Mesenchymal stem cell (in vitro differentiated cells and primary cell): ENCODE measurements at regions not wholly inside any gene's neighbourhood (a gene's known extent, or its start where the extent isn't known, plus 50 kb on each side); places are given as distances from the start of the nearest gene placed in this dataset.

Experiments
- DNase-seq: peaks from one replicate; pipeline ENCODE4 v3.0.0-alpha.2; 2013
- H2AFZ ChIP-seq: one replicate; pipeline ENCODE4 v1.6.1; 2013; ENCODE audit warnings: low read depth, mild to moderate bottlenecking, control low read depth, inconsistent platforms, low read length, moderate library complexity
- H2AK5ac ChIP-seq: 2 replicates; pipeline ENCODE4 v1.6.1; 2013; ENCODE audit warnings: low read length, moderate library complexity, mild to moderate bottlenecking, inconsistent platforms; ENCODE audit not compliant: severe bottlenecking
- H2BK120ac ChIP-seq: one replicate; pipeline ENCODE4 v1.6.1; 2013; ENCODE audit warnings: low read depth, mild to moderate bottlenecking, inconsistent platforms, low read length, moderate library complexity
- H2BK12ac ChIP-seq, 2 experiments: one replicate each; pipeline ENCODE4 v1.6.1; 2013; ENCODE audit warnings: inconsistent platforms in 2 of 2, low read length in 2 of 2, mild to moderate bottlenecking in 2 of 2, moderate library complexity in 2 of 2, control low read depth in 1 of 2
- H2BK15ac ChIP-seq: one replicate; pipeline ENCODE4 v1.6.1; 2013; ENCODE audit warnings: mild to moderate bottlenecking, low read depth, inconsistent platforms; ENCODE audit not compliant: poor library complexity, severe bottlenecking
- H2BK5ac ChIP-seq: 2 replicates; pipeline ENCODE4 v1.6.1; 2013; ENCODE audit warnings: low read depth, mild to moderate bottlenecking, low read length, control low read depth, inconsistent platforms; ENCODE audit not compliant: poor library complexity, severe bottlenecking
- H3K14ac ChIP-seq, 2 experiments: one replicate each; pipeline ENCODE4 v1.6.1; 2013; ENCODE audit warnings: inconsistent platforms in 2 of 2, low read length in 2 of 2, control low read depth in 1 of 2, mild to moderate bottlenecking in 1 of 2, moderate library complexity in 1 of 2
- H3K18ac ChIP-seq, 2 experiments: one replicate each; pipeline ENCODE4 v1.6.1; 2013; ENCODE audit warnings: inconsistent platforms in 2 of 2, low read length in 2 of 2, control low read depth in 1 of 2, low read depth in 1 of 2, mild to moderate bottlenecking in 1 of 2
- H3K23ac ChIP-seq, 2 experiments: one replicate each; pipeline ENCODE4 v1.6.1; 2013; ENCODE audit warnings: inconsistent platforms in 2 of 2, low read length in 2 of 2, mild to moderate bottlenecking in 2 of 2, moderate library complexity in 2 of 2, control low read depth in 1 of 2
- H3K27ac ChIP-seq: 2 replicates; pipeline ENCODE4 v1.5.1; 2013; ENCODE audit warnings: mild to moderate bottlenecking, moderate library complexity, low read length, control low read depth, inconsistent platforms; ENCODE audit not compliant: poor library complexity, severe bottlenecking
- H3K27me3 ChIP-seq, 2 experiments: 2 replicates each; pipeline versions ENCODE4 v1.6.1 to v1.7.0; 2013; ENCODE audit warnings: low read length in 2 of 2, mild to moderate bottlenecking in 2 of 2, moderate library complexity in 2 of 2, control low read depth in 1 of 2, inconsistent platforms in 1 of 2; ENCODE audit not compliant: control insufficient read depth in 1 of 2, insufficient read depth in 1 of 2
- H3K36me3 ChIP-seq, 2 experiments: 2 replicates each; pipeline versions ENCODE4 v1.6.1 to v1.7.0; 2013; ENCODE audit warnings: low read length in 2 of 2, control low read depth in 1 of 2, inconsistent platforms in 1 of 2, low read depth in 1 of 2, mild to moderate bottlenecking in 1 of 2; ENCODE audit not compliant: insufficient read depth in 2 of 2, control insufficient read depth in 1 of 2
- H3K4ac ChIP-seq, 2 experiments: one replicate each; pipeline ENCODE4 v1.6.1; 2013; ENCODE audit warnings: inconsistent platforms in 2 of 2, low read length in 2 of 2, mild to moderate bottlenecking in 2 of 2, moderate library complexity in 2 of 2, control low read depth in 1 of 2, low read depth in 1 of 2
- H3K4me1 ChIP-seq: 2 replicates; pipeline ENCODE4 v1.6.1; 2013; ENCODE audit warnings: low read depth, low read length, control low read depth; ENCODE audit not compliant: control insufficient read depth, insufficient read depth
- H3K4me2 ChIP-seq: 2 replicates; pipeline ENCODE4 v1.6.1; 2013; ENCODE audit warnings: low read length, mild to moderate bottlenecking, inconsistent platforms; ENCODE audit not compliant: poor library complexity, severe bottlenecking
- H3K4me3 ChIP-seq, 2 experiments: 2 replicates each; pipeline versions ENCODE4 v1.5.1 to v1.7.0; 2013; ENCODE audit warnings: low read length in 2 of 2, mild to moderate bottlenecking in 2 of 2, control low read depth in 1 of 2, low read depth in 1 of 2; ENCODE audit not compliant: insufficient read depth in 1 of 2
- H3K79me1 ChIP-seq: replicated peaks from 2 replicates; pipeline ENCODE4 v1.6.1; 2013; ENCODE audit warnings: mild to moderate bottlenecking, control low read depth, low read length, inconsistent platforms; ENCODE audit not compliant: poor library complexity, severe bottlenecking
- H3K9ac ChIP-seq: 2 replicates; pipeline ENCODE4 v1.7.0; 2013; ENCODE audit warnings: mild to moderate bottlenecking, low read length, moderate library complexity
- H3K9me3 ChIP-seq: 2 replicates; pipeline ENCODE4 v1.7.0; 2013; ENCODE audit warnings: mild to moderate bottlenecking, low read length; ENCODE audit not compliant: control insufficient read depth
- H4K8ac ChIP-seq: one replicate; pipeline ENCODE4 v1.6.1; 2013; ENCODE audit warnings: inconsistent platforms, mild to moderate bottlenecking, low read length, moderate library complexity
- H4K91ac ChIP-seq: one replicate; pipeline ENCODE4 v1.6.1; 2013; ENCODE audit warnings: mild to moderate bottlenecking, low read length, inconsistent platforms
- WGBS: methylation state at CpG from one replicate; pipeline ENCODE4 v1.1.7; 2013; ENCODE audit warnings: mixed read lengths; 5-methylcytosine and 5-hydroxymethylcytosine counted together

- no peak overlapping the region for H3K27ac ChIP-seq
- H3K4me1 ChIP-seq, result no peaks in the 10 kb centered on the region
- WGBS, result 88% methylated on average over 2 of the region's 2 CpGs
- no peak overlapping the region for H4K91ac ChIP-seq
- peaks cover 20% of the 10 kb centered on the region for H3K9me3 ChIP-seq
- no peaks in the 10 kb centered on the region for H3K27me3 ChIP-seq
- H2BK12ac ChIP-seq, result no peak overlapping the region
- H3K4me3 ChIP-seq, result no peak overlapping the region
- H3K23ac ChIP-seq, result no peak overlapping the region
- H4K8ac ChIP-seq, result no peak overlapping the region
- no peaks in the 10 kb centered on the region for H3K79me1 ChIP-seq
- no peak overlapping the region for H3K14ac ChIP-seq
- no peak overlapping the region for H3K18ac ChIP-seq
- H3K4me2 ChIP-seq, result no peak overlapping the region
- no peak overlapping the region for H3K9ac ChIP-seq
- no peak overlapping the region for H3K4ac ChIP-seq
- H2AK5ac ChIP-seq, result no peak overlapping the region
- H3K36me3 ChIP-seq, result no peaks in the 10 kb centered on the region
- no peak overlapping the region for H2AFZ ChIP-seq
- no peak for DNase-seq
- H2BK5ac ChIP-seq, result no peak overlapping the region
- no peak overlapping the region for H2BK120ac ChIP-seq
- H2BK15ac ChIP-seq, result no peak overlapping the region
These were observed 813.3 kb upstream of the CELF2 start for GRCh38 chr10:10204415-10204814.

- no peak overlapping the region for H2BK120ac ChIP-seq
- H3K4me1 ChIP-seq, result no peaks in the 10 kb centered on the region
- no peaks in the 10 kb centered on the region for H3K27me3 ChIP-seq
- H3K4me2 ChIP-seq, result no peak overlapping the region
- H2BK15ac ChIP-seq, result no peak overlapping the region
- H3K18ac ChIP-seq, result no peak overlapping the region
- no peaks in the 10 kb centered on the region for H3K79me1 ChIP-seq
- H2AFZ ChIP-seq, result no peak overlapping the region
- DNase-seq, result no peak
- H2BK5ac ChIP-seq, result no peak overlapping the region
- WGBS, result 70% methylated on average over 1 of the region's 2 CpGs
- H3K14ac ChIP-seq, result no peak overlapping the region
- no peak overlapping the region for H3K9ac ChIP-seq
- H4K91ac ChIP-seq, result no peak overlapping the region
- H3K9me3 ChIP-seq, result peaks cover 20% of the 10 kb centered on the region
- no peak overlapping the region for H2BK12ac ChIP-seq
- H3K4ac ChIP-seq, result no peak overlapping the region
- H3K23ac ChIP-seq, result no peak overlapping the region
- no peak overlapping the region for H4K8ac ChIP-seq
- H3K4me3 ChIP-seq, result no peak overlapping the region
- H3K36me3 ChIP-seq, result no peaks in the 10 kb centered on the region
- H3K27ac ChIP-seq, result no peak overlapping the region
- H2AK5ac ChIP-seq, result no peak overlapping the region
These were observed 811.8 kb upstream of the CELF2 start for GRCh38 chr10:10205906-10206305.

GRCh38 chr10:10207538-10207937, 810.1 kb upstream of the CELF2 start:
- Histone ChIP-seq H3K14ac (no peak overlapping the region), H2AFZ (no peak overlapping the region), H3K18ac (no peak overlapping the region), H4K91ac (no peak overlapping the region), H2BK120ac (no peak overlapping the region), H2BK5ac (no peak overlapping the region), H3K4ac (no peak overlapping the region), H3K9me3 (peaks cover 20% of the 10 kb centered on the region), H2BK12ac (no peak overlapping the region), H4K8ac (no peak overlapping the region), H3K23ac (no peak overlapping the region), H3K9ac (no peak overlapping the region), H3K4me2 (no peak overlapping the region), H3K27ac (no peak overlapping the region), H3K4me3 (no peak overlapping the region), H3K79me1 (no peaks in the 10 kb centered on the region), H3K4me1 (no peaks in the 10 kb centered on the region), H3K36me3 (no peaks in the 10 kb centered on the region), H2BK15ac (no peak overlapping the region), H2AK5ac (no peak overlapping the region), H3K27me3 (no peaks in the 10 kb centered on the region)
- WGBS, result 92% methylated on average over 2 of the region's 3 CpGs
- no peak for DNase-seq

GRCh38 chr10:10208196-10208595, 809.5 kb upstream of the CELF2 start:
- H3K36me3 ChIP-seq, result no peaks in the 10 kb centered on the region
- no peak overlapping the region for H2BK12ac ChIP-seq
- H4K91ac ChIP-seq, result no peak overlapping the region
- H3K27ac ChIP-seq, result no peak overlapping the region
- H3K4me2 ChIP-seq, result no peak overlapping the region
- H3K27me3 ChIP-seq, result no peaks in the 10 kb centered on the region
- H3K4me1 ChIP-seq, result no peaks in the 10 kb centered on the region
- peaks cover 15% of the 10 kb centered on the region for H3K9me3 ChIP-seq
- H3K4me3 ChIP-seq, result no peak overlapping the region
- no peak overlapping the region for H2AFZ ChIP-seq
- H3K14ac ChIP-seq, result no peak overlapping the region
- H3K18ac ChIP-seq, result no peak overlapping the region
- no peak overlapping the region for H2AK5ac ChIP-seq
- WGBS, result 74% methylated on average over 4 of the region's 4 CpGs
- H3K23ac ChIP-seq, result no peak overlapping the region
- H3K79me1 ChIP-seq, result no peaks in the 10 kb centered on the region
- no peak for DNase-seq
- no peak overlapping the region for H2BK5ac ChIP-seq
- H2BK15ac ChIP-seq, result no peak overlapping the region
- H2BK120ac ChIP-seq, result no peak overlapping the region
- no peak overlapping the region for H3K9ac ChIP-seq
- no peak overlapping the region for H3K4ac ChIP-seq
- H4K8ac ChIP-seq, result no peak overlapping the region
